ENCODE measurements at regions not wholly inside any gene's neighbourhood (a gene's known extent, or its start where the extent isn't known, plus 50 kb on each side); places are given as distances from the start of the nearest gene placed in this dataset.

- Histone ChIP-seq H3K9me3 (ENCODE audit: control insufficient read depth, low read length) (no peaks in the 10 kb centered on the region), H3K4me1 (ENCODE audit: control insufficient read depth, insufficient read depth, low read length) (no peaks in the 10 kb centered on the region), H3K36me3 (ENCODE audit: control insufficient read depth, insufficient read depth, low read length) (no peaks in the 10 kb centered on the region), H3K27me3 (ENCODE audit: control insufficient read depth, insufficient read depth, low read length) (no peaks in the 10 kb centered on the region), H3K4me3 (ENCODE audit: low read length) (no peak overlapping the region), H3K9ac (ENCODE audit: low read length) (no peak overlapping the region)
These were observed 743.6 kb downstream of the ETS1 start for GRCh38 chr11:127843483-127844396.

- Histone ChIP-seq H3K4me3 (ENCODE audit: low read length) (no peak overlapping the region), H3K9me3 (ENCODE audit: control insufficient read depth, low read length) (no peaks in the 10 kb centered on the region), H3K9ac (ENCODE audit: low read length) (no peak overlapping the region), H3K4me1 (ENCODE audit: control insufficient read depth, insufficient read depth, low read length) (no peaks in the 10 kb centered on the region), H3K36me3 (ENCODE audit: control insufficient read depth, insufficient read depth, low read length) (no peaks in the 10 kb centered on the region), H3K27me3 (ENCODE audit: control insufficient read depth, insufficient read depth, low read length) (no peaks in the 10 kb centered on the region)
These were observed 762.2 kb downstream of the ETS1 start for GRCh38 chr11:127825183-127825582.

- no peak overlapping the region for H3K4me3 ChIP-seq (ENCODE audit: low read length)
- no peaks in the 10 kb centered on the region for H3K9me3 ChIP-seq (ENCODE audit: control insufficient read depth, low read length)
- no peaks in the 10 kb centered on the region for H3K36me3 ChIP-seq (ENCODE audit: control insufficient read depth, insufficient read depth, low read length)
- no peaks in the 10 kb centered on the region for H3K27me3 ChIP-seq (ENCODE audit: control insufficient read depth, insufficient read depth, low read length)
- no peaks in the 10 kb centered on the region for H3K4me1 ChIP-seq (ENCODE audit: control insufficient read depth, insufficient read depth, low read length)
- H3K9ac ChIP-seq (ENCODE audit: low read length): no peak overlapping the region
These were observed 768.7 kb downstream of the ETS1 start for GRCh38 chr11:127818625-127819024.

GRCh38 chr11:127816962-127817361, 770.4 kb downstream of the ETS1 start:
- no peak overlapping the region for H3K9ac ChIP-seq (ENCODE audit: low read length)
- no peak overlapping the region for H3K4me3 ChIP-seq (ENCODE audit: low read length)
- H3K36me3 ChIP-seq (ENCODE audit: control insufficient read depth, insufficient read depth, low read length): no peaks in the 10 kb centered on the region
- H3K4me1 ChIP-seq (ENCODE audit: control insufficient read depth, insufficient read depth, low read length): no peaks in the 10 kb centered on the region
- no peaks in the 10 kb centered on the region for H3K27me3 ChIP-seq (ENCODE audit: control insufficient read depth, insufficient read depth, low read length)
- H3K9me3 ChIP-seq (ENCODE audit: control insufficient read depth, low read length): no peaks in the 10 kb centered on the region

GRCh38 chr11:127815331-127815730, 772.0 kb downstream of the ETS1 start:
- Histone ChIP-seq H3K27me3 (ENCODE audit: control insufficient read depth, insufficient read depth, low read length) (no peaks in the 10 kb centered on the region), H3K4me3 (ENCODE audit: low read length) (no peak overlapping the region), H3K9me3 (ENCODE audit: control insufficient read depth, low read length) (no peaks in the 10 kb centered on the region), H3K4me1 (ENCODE audit: control insufficient read depth, insufficient read depth, low read length) (no peaks in the 10 kb centered on the region), H3K36me3 (ENCODE audit: control insufficient read depth, insufficient read depth, low read length) (no peaks in the 10 kb centered on the region), H3K9ac (ENCODE audit: low read length) (no peak overlapping the region)

GRCh38 chr11:127806501-127806900, 780.9 kb downstream of the ETS1 start:
- no peak overlapping the region for H3K9ac ChIP-seq (ENCODE audit: low read length)
- H3K36me3 ChIP-seq (ENCODE audit: control insufficient read depth, insufficient read depth, low read length): no peaks in the 10 kb centered on the region
- no peaks in the 10 kb centered on the region for H3K4me1 ChIP-seq (ENCODE audit: control insufficient read depth, insufficient read depth, low read length)
- H3K9me3 ChIP-seq (ENCODE audit: control insufficient read depth, low read length): no peaks in the 10 kb centered on the region
- no peaks in the 10 kb centered on the region for H3K27me3 ChIP-seq (ENCODE audit: control insufficient read depth, insufficient read depth, low read length)
- no peak overlapping the region for H3K4me3 ChIP-seq (ENCODE audit: low read length)

- H3K9me3 ChIP-seq (ENCODE audit: control insufficient read depth, low read length): no peaks in the 10 kb centered on the region
- H3K9ac ChIP-seq (ENCODE audit: low read length): no peak overlapping the region
These were observed 781.6 kb downstream of the ETS1 start for GRCh38 chr11:127805771-127806170.

GRCh38 chr11:127804747-127805400, 782.5 kb downstream of the ETS1 start:
- Histone ChIP-seq H3K9ac (ENCODE audit: low read length) (no peak overlapping the region), H3K4me1 (ENCODE audit: control insufficient read depth, insufficient read depth, low read length) (no peaks in the 10 kb centered on the region), H3K27me3 (ENCODE audit: control insufficient read depth, insufficient read depth, low read length) (no peaks in the 10 kb centered on the region), H3K9me3 (ENCODE audit: control insufficient read depth, low read length) (no peaks in the 10 kb centered on the region), H3K4me3 (ENCODE audit: low read length) (no peak overlapping the region), H3K36me3 (ENCODE audit: control insufficient read depth, insufficient read depth, low read length) (no peaks in the 10 kb centered on the region)

More at GRCh38 chr11:127805771-127806170, 781.6 kb downstream of the ETS1 start:
- Histone ChIP-seq H3K4me1 (ENCODE audit: control insufficient read depth, insufficient read depth, low read length) (no peaks in the 10 kb centered on the region), H3K27me3 (ENCODE audit: control insufficient read depth, insufficient read depth, low read length) (no peaks in the 10 kb centered on the region), H3K36me3 (ENCODE audit: control insufficient read depth, insufficient read depth, low read length) (no peaks in the 10 kb centered on the region), H3K4me3 (ENCODE audit: low read length) (no peak overlapping the region)

GRCh38 chr11:127803755-127804154, 783.6 kb downstream of the ETS1 start:
- no peaks in the 10 kb centered on the region for H3K36me3 ChIP-seq (ENCODE audit: control insufficient read depth, insufficient read depth, low read length)
- H3K9ac ChIP-seq (ENCODE audit: low read length): no peak overlapping the region
- H3K4me1 ChIP-seq (ENCODE audit: control insufficient read depth, insufficient read depth, low read length): no peaks in the 10 kb centered on the region
- no peaks in the 10 kb centered on the region for H3K27me3 ChIP-seq (ENCODE audit: control insufficient read depth, insufficient read depth, low read length)
- H3K4me3 ChIP-seq (ENCODE audit: low read length): no peak overlapping the region
- no peaks in the 10 kb centered on the region for H3K9me3 ChIP-seq (ENCODE audit: control insufficient read depth, low read length)

GRCh38 chr11:127800989-127801688, 786.2 kb downstream of the ETS1 start:
- H3K4me3 ChIP-seq (ENCODE audit: low read length): no peak overlapping the region
- H3K36me3 ChIP-seq (ENCODE audit: control insufficient read depth, insufficient read depth, low read length): no peaks in the 10 kb centered on the region
- H3K4me1 ChIP-seq (ENCODE audit: control insufficient read depth, insufficient read depth, low read length): no peaks in the 10 kb centered on the region

GRCh38 chr11:127795326-127795725, 792.0 kb downstream of the ETS1 start:
- Histone ChIP-seq H3K27me3 (ENCODE audit: control insufficient read depth, insufficient read depth, low read length) (no peaks in the 10 kb centered on the region), H3K9me3 (ENCODE audit: control insufficient read depth, low read length) (no peaks in the 10 kb centered on the region), H3K4me3 (ENCODE audit: low read length) (no peak overlapping the region), H3K4me1 (ENCODE audit: control insufficient read depth, insufficient read depth, low read length) (no peaks in the 10 kb centered on the region), H3K36me3 (ENCODE audit: control insufficient read depth, insufficient read depth, low read length) (no peaks in the 10 kb centered on the region), H3K9ac (ENCODE audit: low read length) (no peak overlapping the region)

More at GRCh38 chr11:127800989-127801688, 786.2 kb downstream of the ETS1 start:
- Histone ChIP-seq H3K27me3 (ENCODE audit: control insufficient read depth, insufficient read depth, low read length) (no peaks in the 10 kb centered on the region), H3K9ac (ENCODE audit: low read length) (no peak overlapping the region), H3K9me3 (ENCODE audit: control insufficient read depth, low read length) (no peaks in the 10 kb centered on the region)

GRCh38 chr11:127791844-127792243, 791.3 kb upstream of the KIRREL3 start:
- Histone ChIP-seq H3K27me3 (ENCODE audit: control insufficient read depth, insufficient read depth, low read length) (no peaks in the 10 kb centered on the region), H3K4me1 (ENCODE audit: control insufficient read depth, insufficient read depth, low read length) (no peaks in the 10 kb centered on the region), H3K9me3 (ENCODE audit: control insufficient read depth, low read length) (no peaks in the 10 kb centered on the region), H3K9ac (ENCODE audit: low read length) (no peak overlapping the region), H3K36me3 (ENCODE audit: control insufficient read depth, insufficient read depth, low read length) (no peaks in the 10 kb centered on the region), H3K4me3 (ENCODE audit: low read length) (no peak overlapping the region)
